HG03196 (cell line): ENCODE measurements at regions not wholly inside any gene's neighbourhood (a gene's known extent, or its start where the extent isn't known, plus 50 kb on each side); places are given as distances from the start of the nearest gene placed in this dataset.

Experiments used
- ATAC-seq: cut with Tn5 transposase; IDR thresholded peaks from one replicate; pipeline ENCODE4 v1.9.1; 2021; ENCODE audit not compliant: unreplicated experiment

- ATAC-seq, result no peak
Measured at GRCh38 chr4:122555216-122555615, 65.7 kb downstream of the IL21 start.

- no peak for ATAC-seq
Measured at GRCh38 chr4:122553432-122553831, 67.4 kb downstream of the IL21 start.

- ATAC-seq, result no peak
Measured at GRCh38 chr4:122552898-122553297, 68.0 kb downstream of the IL21 start.

- no peak for ATAC-seq
Measured at GRCh38 chr4:122548886-122549630, 71.8 kb downstream of the IL21 start.

GRCh38 chr4:122548452-122548851 is 72.4 kb downstream of the IL21 start:
- ATAC-seq, result no peak

GRCh38 chr4:122542411-122543236 is 78.2 kb downstream of the IL21 start:
- ATAC-seq, result peak; percentile 81

- ATAC-seq, result no peak
Measured at GRCh38 chr4:122541996-122542395, 78.9 kb downstream of the IL21 start.

GRCh38 chr4:122540838-122541237 is 80.0 kb downstream of the IL21 start:
- ATAC-seq, result no peak

GRCh38 chr4:122539861-122540465 is 80.9 kb downstream of the IL21 start:
- ATAC-seq, result no peak

- no peak for ATAC-seq
Measured at GRCh38 chr4:122537388-122538135, 81.0 kb upstream of the IL2 start.

GRCh38 chr4:122536001-122536400 is 79.5 kb upstream of the IL2 start:
- ATAC-seq, result no peak

- ATAC-seq, result no peak
Measured at GRCh38 chr4:122534776-122535175, 78.3 kb upstream of the IL2 start.

- ATAC-seq, result no peak
Measured at GRCh38 chr4:122533841-122534240, 77.3 kb upstream of the IL2 start.

GRCh38 chr4:122532766-122533165 is 76.2 kb upstream of the IL2 start:
- no peak for ATAC-seq

- ATAC-seq, result no peak
Measured at GRCh38 chr4:122531514-122531913, 75.0 kb upstream of the IL2 start.

GRCh38 chr4:122531038-122531437 is 74.5 kb upstream of the IL2 start:
- no peak for ATAC-seq

- ATAC-seq, result no peak
Measured at GRCh38 chr4:122528879-122529278, 72.4 kb upstream of the IL2 start.

GRCh38 chr4:122525865-122526264 is 69.3 kb upstream of the IL2 start:
- no peak for ATAC-seq

GRCh38 chr4:122524176-122524575 is 67.7 kb upstream of the IL2 start:
- no peak for ATAC-seq

- no peak for ATAC-seq
Measured at GRCh38 chr4:122522944-122523343, 66.4 kb upstream of the IL2 start.

GRCh38 chr4:122517345-122517744 is 60.8 kb upstream of the IL2 start:
- no peak for ATAC-seq
